ENCODE measurements at regions not wholly inside any gene's neighbourhood (a gene's known extent, or its start where the extent isn't known, plus 50 kb on each side); places are given as distances from the start of the nearest gene placed in this dataset.

- TF ChIP-seq, protein P1, sequence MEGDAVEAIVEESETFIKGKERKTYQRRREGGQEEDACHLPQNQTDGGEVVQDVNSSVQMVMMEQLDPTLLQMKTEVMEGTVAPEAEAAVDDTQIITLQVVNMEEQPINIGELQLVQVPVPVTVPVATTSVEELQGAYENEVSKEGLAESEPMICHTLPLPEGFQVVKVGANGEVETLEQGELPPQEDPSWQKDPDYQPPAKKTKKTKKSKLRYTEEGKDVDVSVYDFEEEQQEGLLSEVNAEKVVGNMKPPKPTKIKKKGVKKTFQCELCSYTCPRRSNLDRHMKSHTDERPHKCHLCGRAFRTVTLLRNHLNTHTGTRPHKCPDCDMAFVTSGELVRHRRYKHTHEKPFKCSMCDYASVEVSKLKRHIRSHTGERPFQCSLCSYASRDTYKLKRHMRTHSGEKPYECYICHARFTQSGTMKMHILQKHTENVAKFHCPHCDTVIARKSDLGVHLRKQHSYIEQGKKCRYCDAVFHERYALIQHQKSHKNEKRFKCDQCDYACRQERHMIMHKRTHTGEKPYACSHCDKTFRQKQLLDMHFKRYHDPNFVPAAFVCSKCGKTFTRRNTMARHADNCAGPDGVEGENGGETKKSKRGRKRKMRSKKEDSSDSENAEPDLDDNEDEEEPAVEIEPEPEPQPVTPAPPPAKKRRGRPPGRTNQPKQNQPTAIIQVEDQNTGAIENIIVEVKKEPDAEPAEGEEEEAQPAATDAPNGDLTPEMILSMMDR (IDR thresholded peaks at IDR 0.05; ENCODE audit: low read length): no peak
- TF ChIP-seq EZH2 (optimal IDR thresholded peaks at IDR 0.05; ENCODE audit: low read depth, low read length): no peak
- no peak for TF ChIP-seq EZH2phosphoT487 (IDR thresholded peaks at IDR 0.05; ENCODE audit: low read length)
These were observed 486.0 kb downstream of the RMST start for GRCh38 chr12:97948591-97948990.
